Erythroblast (primary cell): ENCODE measurements at regions not wholly inside any gene's neighbourhood (a gene's known extent, or its start where the extent isn't known, plus 50 kb on each side); places are given as distances from the start of the nearest gene placed in this dataset.

ENCODE experiments used
- GATA1 ChIP-seq: IDR thresholded peaks from 2 replicates; pipeline ENCODE4 v1.6.1; 2011; ENCODE audit warnings: low read depth, mild to moderate bottlenecking, control low read depth, low read length, moderate library complexity
- POLR2A ChIP-seq: IDR thresholded peaks from 2 replicates; pipeline ENCODE4 v1.6.1; 2011; ENCODE audit warnings: mild to moderate bottlenecking, low read length

DNA sequence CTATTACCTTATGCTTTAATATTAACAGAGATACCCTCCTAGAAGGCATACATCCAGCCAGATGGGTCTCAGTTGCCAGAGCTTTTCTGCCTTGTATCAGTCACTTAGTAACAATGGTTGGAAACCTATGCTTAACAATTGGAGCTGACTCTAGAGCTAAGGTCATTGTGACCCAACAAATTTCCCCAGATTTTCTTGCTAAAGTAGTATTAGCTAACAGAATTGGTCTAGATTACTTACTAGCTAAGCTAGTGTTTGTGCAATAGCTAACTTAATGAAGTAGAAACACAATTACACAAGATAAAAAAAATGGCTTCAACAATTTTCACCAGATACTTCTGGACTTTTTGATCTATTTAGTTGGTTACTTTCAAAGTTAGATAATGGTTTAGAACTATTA lies 236.9 kb downstream of the NSUN3 start:
- TF ChIP-seq POLR2A = no peak
- no peak for TF ChIP-seq GATA1
